Fibroblast of lung (primary cell): ENCODE measurements at regions not wholly inside any gene's neighbourhood (a gene's known extent, or its start where the extent isn't known, plus 50 kb on each side); places are given as distances from the start of the nearest gene placed in this dataset.

ENCODE experiments used
- EZH2 ChIP-seq: IDR thresholded peaks from 2 replicates; pipeline ENCODE4 v1.5.1; 2012; ENCODE audit warnings: low read length, control low read depth, mild to moderate bottlenecking; ENCODE audit errors: missing control alignments
- TF ChIP-seq, protein P1 (sequence below), 2 donors: IDR thresholded peaks in 1 of 2; conservative IDR thresholded peaks in 1 of 2; 1 replicate in 1 of 2; 2 replicates in 1 of 2; pipeline ENCODE4 v1.5.1; 2011 to 2012; ENCODE audit warnings: low read length in 2 of 2, control low read depth in 1 of 2, inconsistent platforms in 1 of 2, low read depth in 1 of 2, mild to moderate bottlenecking in 1 of 2

- TF ChIP-seq, protein P1, sequence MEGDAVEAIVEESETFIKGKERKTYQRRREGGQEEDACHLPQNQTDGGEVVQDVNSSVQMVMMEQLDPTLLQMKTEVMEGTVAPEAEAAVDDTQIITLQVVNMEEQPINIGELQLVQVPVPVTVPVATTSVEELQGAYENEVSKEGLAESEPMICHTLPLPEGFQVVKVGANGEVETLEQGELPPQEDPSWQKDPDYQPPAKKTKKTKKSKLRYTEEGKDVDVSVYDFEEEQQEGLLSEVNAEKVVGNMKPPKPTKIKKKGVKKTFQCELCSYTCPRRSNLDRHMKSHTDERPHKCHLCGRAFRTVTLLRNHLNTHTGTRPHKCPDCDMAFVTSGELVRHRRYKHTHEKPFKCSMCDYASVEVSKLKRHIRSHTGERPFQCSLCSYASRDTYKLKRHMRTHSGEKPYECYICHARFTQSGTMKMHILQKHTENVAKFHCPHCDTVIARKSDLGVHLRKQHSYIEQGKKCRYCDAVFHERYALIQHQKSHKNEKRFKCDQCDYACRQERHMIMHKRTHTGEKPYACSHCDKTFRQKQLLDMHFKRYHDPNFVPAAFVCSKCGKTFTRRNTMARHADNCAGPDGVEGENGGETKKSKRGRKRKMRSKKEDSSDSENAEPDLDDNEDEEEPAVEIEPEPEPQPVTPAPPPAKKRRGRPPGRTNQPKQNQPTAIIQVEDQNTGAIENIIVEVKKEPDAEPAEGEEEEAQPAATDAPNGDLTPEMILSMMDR (conservative IDR thresholded peaks at IDR 0.05 in 1 of 2, IDR thresholded peaks at IDR 0.05 in 1 of 2; ENCODE audit: low read depth in 1 of 2, low read length in 2 of 2), result no peak
- no peak for TF ChIP-seq EZH2
These were observed 144.2 kb upstream of the GLI3 start for GRCh38 chr7:42381161-42381560.
